PC-9 (cell line): ENCODE measurements at regions not wholly inside any gene's neighbourhood (a gene's known extent, or its start where the extent isn't known, plus 50 kb on each side); places are given as distances from the start of the nearest gene placed in this dataset.

ENCODE experiments used
- CTCF ChIP-seq: fragments of 200-600 bp; sonication (generic); conservative IDR thresholded peaks from 2 replicates; pipeline ENCODE4 v1.6.1; 2017; ENCODE audit warnings: mixed run types, antibody characterized with exemption, mild to moderate bottlenecking, moderate library complexity
- EZH2 ChIP-seq: fragments of 200-600 bp; sonication (generic); IDR thresholded peaks from 2 replicates; pipeline ENCODE4 v1.8.0; 2017; ENCODE audit warnings: antibody characterized with exemption, low read depth

GRCh38 chr5:135644816-135645215 is 66.0 kb upstream of the CXCL14 start:
- TF ChIP-seq CTCF (no peak), EZH2 (no peak)
